Astrocyte of the spinal cord (primary cell): ENCODE measurements at regions not wholly inside any gene's neighbourhood (a gene's known extent, or its start where the extent isn't known, plus 50 kb on each side); places are given as distances from the start of the nearest gene placed in this dataset.

Experiments used
- DNase-seq: peaks from one replicate; pipeline ENCODE4 v3.0.0; 2011; ENCODE audit warnings: low read depth, low spot score
- H3K4me3 ChIP-seq: 2 replicates; pipeline ENCODE4 v1.5.1; 2011; ENCODE audit warnings: low read depth, mild to moderate bottlenecking, low read length, moderate library complexity
- CTCF ChIP-seq: IDR thresholded peaks from 2 replicates; pipeline ENCODE4 v1.5.1; 2012; ENCODE audit warnings: low read depth, mild to moderate bottlenecking, low read length, inconsistent platforms
- in situ Hi-C: cut with HindIII; loops from 2 replicates; pipeline ENCODE4 v1.10.0; 2017; ENCODE audit warnings: low sequenced_read_pairs

GRCh38 chr15:97053635-97054034 lies 723.1 kb downstream of the NR2F2 start:
- no peak for TF ChIP-seq CTCF
- no peak for DNase-seq
- H3K4me3 ChIP-seq: no peak overlapping the region
- in situ Hi-C loops: no loop called here

- no peak for DNase-seq
- no peak overlapping the region for H3K4me3 ChIP-seq
- in situ Hi-C loops: no loop called here
- TF ChIP-seq CTCF: no peak
Observed at GRCh38 chr15:97057503-97057902, 727.0 kb downstream of the NR2F2 start.

GRCh38 chr15:97059281-97059680 lies 728.8 kb downstream of the NR2F2 start:
- TF ChIP-seq CTCF: no peak
- in situ Hi-C loops: no loop called here
- H3K4me3 ChIP-seq: no peak overlapping the region
- no peak for DNase-seq

- TF ChIP-seq CTCF: no peak
- in situ Hi-C loops: no loop called here
- H3K4me3 ChIP-seq: no peak overlapping the region
- no peak for DNase-seq
Observed at GRCh38 chr15:97061392-97061791, 730.9 kb downstream of the NR2F2 start.

GRCh38 chr15:97071668-97072067 lies 741.2 kb downstream of the NR2F2 start:
- no peak for DNase-seq
- H3K4me3 ChIP-seq: no peak overlapping the region
- no peak for TF ChIP-seq CTCF
- in situ Hi-C loops: no loop called here

GRCh38 chr15:97072545-97072944 lies 742.0 kb downstream of the NR2F2 start:
- no peak for TF ChIP-seq CTCF
- in situ Hi-C loops: no loop called here
- no peak for DNase-seq
- no peak overlapping the region for H3K4me3 ChIP-seq

- no peak for TF ChIP-seq CTCF
- in situ Hi-C loops: no loop called here
- H3K4me3 ChIP-seq: no peak overlapping the region
- no peak for DNase-seq
Observed at GRCh38 chr15:97076011-97076410, 745.5 kb downstream of the NR2F2 start.
